Parathyroid adenoma (tissue), 2 donors: ENCODE measurements at regions not wholly inside any gene's neighbourhood (a gene's known extent, or its start where the extent isn't known, plus 50 kb on each side); places are given as distances from the start of the nearest gene placed in this dataset.
"Not testable (repeated sequence)": the region's sequence is repeated elsewhere in the genome, so short reads cannot be mapped to it uniquely, and the experiment has no call there.

Source experiments
- H2AFZ ChIP-seq: fragments of 300-600 bp; sonication (generic); one replicate; pipeline ENCODE4 v1.7.0; 2017; ENCODE audit warnings: antibody characterized with exemption, mild to moderate bottlenecking
- H3K27ac ChIP-seq: fragments of 300-600 bp; sonication (generic); one replicate; pipeline ENCODE4 v1.7.0; 2017
- H3K27me3 ChIP-seq: fragments of 300-600 bp; sonication (generic); one replicate; pipeline ENCODE4 v1.7.0; 2017; ENCODE audit warnings: low read length; ENCODE audit not compliant: control insufficient read depth, insufficient read depth
- H3K36me3 ChIP-seq: fragments of 300-600 bp; sonication (generic); one replicate; pipeline ENCODE4 v1.7.0; 2017; ENCODE audit warnings: low read length; ENCODE audit not compliant: control insufficient read depth, insufficient read depth
- H3K4me1 ChIP-seq: fragments of 300-600 bp; sonication (generic); one replicate; pipeline ENCODE4 v1.7.0; 2017; ENCODE audit warnings: control low read depth
- H3K4me2 ChIP-seq: fragments of 300-600 bp; sonication (generic); one replicate; pipeline ENCODE4 v1.7.0; 2017; ENCODE audit warnings: low read length
- H3K4me3 ChIP-seq: fragments of 300-600 bp; sonication (generic); one replicate; pipeline ENCODE4 v1.7.0; 2017; ENCODE audit warnings: low read depth, low read length
- H3K79me2 ChIP-seq: fragments of 300-600 bp; sonication (generic); one replicate; pipeline ENCODE4 v1.7.0; 2017; ENCODE audit warnings: control low read depth
- H3K9ac ChIP-seq: fragments of 300-600 bp; sonication (generic); one replicate; pipeline ENCODE4 v1.7.0; 2017; ENCODE audit warnings: mild to moderate bottlenecking
- H3K9me3 ChIP-seq: fragments of 300-600 bp; sonication (generic); one replicate; pipeline ENCODE4 v1.7.0; 2017; ENCODE audit warnings: low read length; ENCODE audit not compliant: control insufficient read depth
- CTCF ChIP-seq: fragments of 300-600 bp; sonication (generic); IDR thresholded peaks from one replicate; pipeline ENCODE4 v1.7.0; 2017; ENCODE audit warnings: antibody characterized with exemption, mild to moderate bottlenecking
- donor health status: primary hyperparathyroidism.

GRCh38 chr1:143666851-143667250 lies 304.9 kb downstream of the FAM72C start:
- no peak for TF ChIP-seq CTCF
- Histone ChIP-seq H3K4me1 (no peaks in the 10 kb centered on the region), H3K4me3 (no peak overlapping the region), H2AFZ (no peak overlapping the region), H3K4me2 (no peak overlapping the region), H3K79me2 (no peaks in the 10 kb centered on the region), H3K27me3 (peaks cover 10% of the 10 kb centered on the region), H3K9me3 (no peaks in the 10 kb centered on the region), H3K27ac (no peak overlapping the region), H3K9ac (no peak overlapping the region), H3K36me3 (no peaks in the 10 kb centered on the region)

- Histone ChIP-seq H3K4me2 (no peak overlapping the region), H3K27ac (no peak overlapping the region), H3K79me2 (no peaks in the 10 kb centered on the region), H3K27me3 (peaks cover 14% of the 10 kb centered on the region), H3K4me1 (no peaks in the 10 kb centered on the region), H3K9me3 (no peaks in the 10 kb centered on the region), H2AFZ (no peak overlapping the region), H3K4me3 (no peak overlapping the region), H3K9ac (no peak overlapping the region), H3K36me3 (no peaks in the 10 kb centered on the region)
- no peak for TF ChIP-seq CTCF
Measured at GRCh38 chr1:143665606-143666005, 306.2 kb downstream of the FAM72C start.

GRCh38 chr1:143663056-143663455 lies 308.7 kb downstream of the FAM72C start:
- H3K9me3 ChIP-seq, H3K4me1 ChIP-seq, H3K79me2 ChIP-seq, H3K9ac ChIP-seq, H3K4me3 ChIP-seq, H2AFZ ChIP-seq, H3K27ac ChIP-seq, H3K4me2 ChIP-seq, H3K36me3 ChIP-seq: not testable (repeated sequence)
- peaks cover 14% of the 10 kb centered on the region for H3K27me3 ChIP-seq

- H3K27me3 ChIP-seq = peaks cover 14% of the 10 kb centered on the region
- H3K9ac ChIP-seq = no peak overlapping the region
- peak overlapping the region; percentile 37 for H3K4me3 ChIP-seq
- peak overlapping the region; percentile 38 for H2AFZ ChIP-seq
- no peaks in the 10 kb centered on the region for H3K79me2 ChIP-seq
- H3K4me2 ChIP-seq = peak overlapping the region; percentile 42
- TF ChIP-seq CTCF = no peak
- H3K4me1 ChIP-seq = no peaks in the 10 kb centered on the region
- no peak overlapping the region for H3K27ac ChIP-seq
- no peaks in the 10 kb centered on the region for H3K9me3 ChIP-seq
- no peaks in the 10 kb centered on the region for H3K36me3 ChIP-seq
Measured at GRCh38 chr1:143661418-143662101, 310.2 kb downstream of the FAM72C start.

GRCh38 chr1:143660354-143660941 lies 311.3 kb downstream of the FAM72C start:
- Histone ChIP-seq H3K9ac (no peak overlapping the region), H3K4me1 (no peaks in the 10 kb centered on the region), H3K27ac (no peak overlapping the region), H3K4me3 (no peak overlapping the region), H3K27me3 (peaks cover 8% of the 10 kb centered on the region), H3K36me3 (no peaks in the 10 kb centered on the region), H3K4me2 (no peak overlapping the region), H3K79me2 (no peaks in the 10 kb centered on the region), H2AFZ (no peak overlapping the region), H3K9me3 (no peaks in the 10 kb centered on the region)
- TF ChIP-seq CTCF = no peak
